ENCODE measurements at regions not wholly inside any gene's neighbourhood (a gene's known extent, or its start where the extent isn't known, plus 50 kb on each side); places are given as distances from the start of the nearest gene placed in this dataset.

DNA sequence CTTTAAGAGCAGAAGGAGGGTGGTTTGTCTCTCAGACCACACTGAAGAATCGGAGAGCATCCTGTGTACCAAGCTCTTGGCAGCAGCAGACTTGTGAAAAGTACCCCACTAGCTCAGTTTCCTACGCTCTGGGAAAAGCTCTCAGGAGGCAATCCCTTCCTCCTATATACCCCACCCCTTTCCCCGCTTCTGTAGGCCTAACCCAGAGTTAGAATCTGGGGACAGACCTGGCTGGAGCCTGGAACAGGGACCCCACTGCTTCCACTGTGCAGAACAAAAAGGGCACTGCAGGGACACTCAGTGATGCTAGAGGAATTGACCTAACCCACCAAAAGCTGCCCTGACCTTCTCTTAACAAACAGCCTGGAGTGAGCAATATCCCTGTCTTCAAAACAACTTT, 70.0 kb upstream of the CCDC39 start:
- TF ChIP-seq GLIS3 (CRISPR knock-in tag; IDR thresholded peaks at IDR 0.05) (no peak), ARNTL (CRISPR knock-in tag; IDR thresholded peaks at IDR 0.05; ENCODE audit: borderline replicate concordance, low read depth) (no peak), ZNF8 (CRISPR knock-in tag; IDR thresholded peaks at IDR 0.05) (no peak)
- TF ChIP-seq, protein P1, sequence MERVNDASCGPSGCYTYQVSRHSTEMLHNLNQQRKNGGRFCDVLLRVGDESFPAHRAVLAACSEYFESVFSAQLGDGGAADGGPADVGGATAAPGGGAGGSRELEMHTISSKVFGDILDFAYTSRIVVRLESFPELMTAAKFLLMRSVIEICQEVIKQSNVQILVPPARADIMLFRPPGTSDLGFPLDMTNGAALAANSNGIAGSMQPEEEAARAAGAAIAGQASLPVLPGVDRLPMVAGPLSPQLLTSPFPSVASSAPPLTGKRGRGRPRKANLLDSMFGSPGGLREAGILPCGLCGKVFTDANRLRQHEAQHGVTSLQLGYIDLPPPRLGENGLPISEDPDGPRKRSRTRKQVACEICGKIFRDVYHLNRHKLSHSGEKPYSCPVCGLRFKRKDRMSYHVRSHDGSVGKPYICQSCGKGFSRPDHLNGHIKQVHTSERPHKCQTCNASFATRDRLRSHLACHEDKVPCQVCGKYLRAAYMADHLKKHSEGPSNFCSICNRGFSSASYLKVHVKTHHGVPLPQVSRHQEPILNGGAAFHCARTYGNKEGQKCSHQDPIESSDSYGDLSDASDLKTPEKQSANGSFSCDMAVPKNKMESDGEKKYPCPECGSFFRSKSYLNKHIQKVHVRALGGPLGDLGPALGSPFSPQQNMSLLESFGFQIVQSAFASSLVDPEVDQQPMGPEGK (CRISPR knock-in tag; IDR thresholded peaks at IDR 0.05; ENCODE audit: borderline replicate concordance) = no peak

Data from SK-N-SH treated with all-trans-retinoic acid at 6 μM for 48 hours (cell line).